Endothelial cell (in vitro differentiated cells): ENCODE measurements at regions not wholly inside any gene's neighbourhood (a gene's known extent, or its start where the extent isn't known, plus 50 kb on each side); places are given as distances from the start of the nearest gene placed in this dataset.

Source experiments
- DNase-seq: peaks from one replicate; pipeline ENCODE4 v3.0.0; 2021; ENCODE audit warnings: low spot score
- H3K27ac Mint-ChIP-seq: one replicate; pipeline ENCODE4 v1.8.0; 2021; ENCODE audit warnings: mixed read lengths, inconsistent platforms; ENCODE audit not compliant: unreplicated experiment
- H3K27me3 Mint-ChIP-seq: one replicate; pipeline ENCODE4 v1.8.0; 2021; ENCODE audit warnings: mild to moderate bottlenecking, moderate library complexity, mixed read lengths, inconsistent platforms; ENCODE audit not compliant: unreplicated experiment
- H3K36me3 Mint-ChIP-seq: one replicate; pipeline ENCODE4 v1.8.0; 2021; ENCODE audit warnings: mild to moderate bottlenecking, low read depth, mixed read lengths, inconsistent platforms; ENCODE audit not compliant: unreplicated experiment
- H3K4me1 Mint-ChIP-seq: one replicate; pipeline ENCODE4 v1.8.0; 2021; ENCODE audit warnings: mild to moderate bottlenecking, mixed read lengths, inconsistent platforms; ENCODE audit not compliant: unreplicated experiment
- H3K4me3 Mint-ChIP-seq: one replicate; pipeline ENCODE4 v1.8.0; 2021; ENCODE audit warnings: mild to moderate bottlenecking, mixed read lengths, inconsistent platforms; ENCODE audit not compliant: unreplicated experiment
- H3K9me3 Mint-ChIP-seq: one replicate; pipeline ENCODE4 v1.8.0; 2021; ENCODE audit warnings: mixed read lengths, inconsistent platforms; ENCODE audit not compliant: unreplicated experiment
- CTCF ChIP-seq: fragments of 200-600 bp; sonication (generic); IDR thresholded peaks from one replicate; pipeline ENCODE4 v1.5.0; 2021; ENCODE audit warnings: antibody characterized with exemption; ENCODE audit not compliant: unreplicated experiment

GRCh38 chr3:103089758-103090157, 654.9 kb downstream of the ZPLD1 start:
- Mint-ChIP-seq H3K36me3 (no peaks in the 10 kb centered on the region), H3K9me3 (no peaks in the 10 kb centered on the region), H3K27me3 (no peaks in the 10 kb centered on the region), H3K4me1 (peaks cover 4% of the 10 kb centered on the region), H3K4me3 (no peak overlapping the region), H3K27ac (no peak overlapping the region)
- no peak for DNase-seq
- TF ChIP-seq CTCF = no peak

- DNase-seq = no peak
- Mint-ChIP-seq H3K36me3 (no peaks in the 10 kb centered on the region), H3K27me3 (no peaks in the 10 kb centered on the region), H3K4me1 (no peaks in the 10 kb centered on the region), H3K9me3 (no peaks in the 10 kb centered on the region), H3K4me3 (no peak overlapping the region), H3K27ac (no peak overlapping the region)
- no peak for TF ChIP-seq CTCF
Measured at GRCh38 chr3:103105206-103105605, 670.4 kb downstream of the ZPLD1 start.

- Mint-ChIP-seq H3K36me3 (no peaks in the 10 kb centered on the region), H3K27me3 (no peaks in the 10 kb centered on the region), H3K27ac (no peak overlapping the region), H3K4me1 (no peaks in the 10 kb centered on the region), H3K4me3 (no peak overlapping the region), H3K9me3 (no peaks in the 10 kb centered on the region)
- no peak for DNase-seq
- TF ChIP-seq CTCF = no peak
Measured at GRCh38 chr3:103112273-103112672, 677.5 kb downstream of the ZPLD1 start.

GRCh38 chr3:103126115-103126514, 691.3 kb downstream of the ZPLD1 start:
- no peak for TF ChIP-seq CTCF
- H3K27ac Mint-ChIP-seq = no peak overlapping the region
- H3K4me3 Mint-ChIP-seq = no peak overlapping the region
- no peaks in the 10 kb centered on the region for H3K9me3 Mint-ChIP-seq
- no peaks in the 10 kb centered on the region for H3K36me3 Mint-ChIP-seq
- no peaks in the 10 kb centered on the region for H3K27me3 Mint-ChIP-seq
- no peak for DNase-seq
- no peaks in the 10 kb centered on the region for H3K4me1 Mint-ChIP-seq

- Mint-ChIP-seq H3K27ac (no peak overlapping the region), H3K36me3 (no peaks in the 10 kb centered on the region), H3K27me3 (no peaks in the 10 kb centered on the region), H3K4me1 (no peaks in the 10 kb centered on the region), H3K4me3 (no peak overlapping the region), H3K9me3 (no peaks in the 10 kb centered on the region)
- DNase-seq = no peak
- no peak for TF ChIP-seq CTCF
Measured at GRCh38 chr3:103127098-103127630, 692.3 kb downstream of the ZPLD1 start.
